NCI-H2227 (cell line): ENCODE measurements at regions not wholly inside any gene's neighbourhood (a gene's known extent, or its start where the extent isn't known, plus 50 kb on each side); places are given as distances from the start of the nearest gene placed in this dataset.

ENCODE experiments used
- DNase-seq: peaks from one replicate; lab custom pipeline; 2025; ENCODE audit not compliant: unreplicated experiment; lab: John Stamatoyannopoulos, UW

DNA sequence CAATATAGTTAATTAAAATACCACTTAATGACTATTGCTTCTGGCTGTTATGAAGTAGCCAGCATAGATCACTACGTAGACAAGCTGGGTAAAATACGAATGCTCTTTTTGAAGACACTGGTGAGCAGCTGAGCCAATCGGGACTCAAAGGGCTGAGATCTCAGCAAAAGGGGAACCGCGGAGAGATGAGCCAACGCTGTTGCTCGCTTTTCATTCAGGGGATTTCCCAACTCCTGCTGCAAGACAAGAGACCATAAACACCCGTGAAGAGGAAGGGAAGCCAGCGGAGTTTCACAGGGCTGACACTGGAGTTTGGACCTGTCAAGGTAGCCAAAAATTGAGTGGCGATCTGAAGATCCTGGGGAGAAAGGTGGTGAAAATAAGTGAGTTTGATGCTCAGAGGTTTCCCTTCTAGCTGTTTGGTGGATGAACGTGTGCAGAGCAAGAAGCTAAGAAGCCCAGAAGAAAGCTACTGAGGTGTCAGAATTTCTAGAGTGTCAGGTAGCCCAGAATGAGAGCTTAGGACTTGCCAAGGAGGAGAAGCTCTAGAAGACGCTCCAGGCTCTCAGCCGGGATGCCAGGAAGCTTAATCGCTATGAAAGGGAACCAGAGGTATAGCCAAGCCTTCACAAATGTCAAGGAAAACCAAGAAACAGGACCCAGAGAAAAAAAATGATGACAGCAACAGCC is 79.6 kb upstream of the RNU6ATAC start:
- DNase-seq: no peak

DNA sequence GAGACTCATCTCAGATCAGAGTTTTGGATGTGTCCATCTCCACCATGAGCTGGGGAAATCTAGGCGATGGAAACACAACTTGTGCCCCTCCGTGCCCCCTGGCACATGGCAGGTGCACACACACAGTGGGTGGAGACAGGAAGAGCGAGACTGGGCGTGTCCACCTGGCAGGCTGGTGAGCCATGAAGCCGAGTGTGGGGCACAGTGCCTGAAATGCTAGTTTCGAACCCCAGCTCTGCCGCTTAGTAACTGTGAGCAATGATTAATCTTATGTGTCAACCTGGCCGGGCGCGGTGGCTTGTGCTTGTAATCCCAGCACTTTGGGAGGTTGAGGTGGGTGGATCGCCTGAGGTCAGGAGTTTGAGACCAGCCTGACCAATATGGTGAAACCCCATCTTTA is 80.8 kb upstream of the RNU6ATAC start:
- DNase-seq: no peak

GRCh38 chr9:134247918-134248631 is 78.2 kb upstream of the RXRA start:
- no peak for DNase-seq

- no peak for DNase-seq
Measured at GRCh38 chr9:134251296-134252069, 74.8 kb upstream of the RXRA start.

- no peak for DNase-seq
Measured at GRCh38 chr9:134252084-134252830, 74.0 kb upstream of the RXRA start.

DNA sequence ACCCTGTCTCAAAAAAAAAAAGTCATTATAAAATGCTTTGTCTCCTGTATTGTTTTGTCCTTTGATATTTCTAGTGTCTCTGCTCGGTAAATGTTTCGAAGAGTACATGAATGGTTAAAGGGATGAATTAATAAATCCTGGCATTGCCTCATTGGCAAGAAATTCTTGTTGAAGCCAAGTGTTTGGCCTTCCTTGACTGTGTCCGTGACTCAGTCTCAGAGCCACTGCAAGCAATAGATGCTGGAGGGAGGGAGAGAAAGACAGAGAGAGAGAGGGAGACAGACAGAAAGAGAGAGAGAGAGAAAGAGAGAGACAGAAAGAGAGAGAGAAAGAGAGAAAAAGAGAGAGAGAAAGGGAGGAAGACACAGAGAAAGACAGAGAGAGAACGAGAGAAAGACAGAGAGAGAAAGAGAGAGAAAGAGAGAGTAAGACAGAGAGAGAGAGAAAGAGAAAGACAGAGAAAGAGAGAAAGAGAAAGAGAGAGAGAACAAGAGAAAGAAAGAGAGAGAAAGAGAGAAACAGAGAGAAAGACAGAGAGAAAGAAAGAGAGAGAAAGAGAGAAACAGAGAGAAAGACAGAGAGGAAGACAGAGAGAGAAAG is 72.5 kb upstream of the RXRA start:
- no peak for DNase-seq

GRCh38 chr9:134258332-134258731 is 67.9 kb upstream of the RXRA start:
- no peak for DNase-seq

DNA sequence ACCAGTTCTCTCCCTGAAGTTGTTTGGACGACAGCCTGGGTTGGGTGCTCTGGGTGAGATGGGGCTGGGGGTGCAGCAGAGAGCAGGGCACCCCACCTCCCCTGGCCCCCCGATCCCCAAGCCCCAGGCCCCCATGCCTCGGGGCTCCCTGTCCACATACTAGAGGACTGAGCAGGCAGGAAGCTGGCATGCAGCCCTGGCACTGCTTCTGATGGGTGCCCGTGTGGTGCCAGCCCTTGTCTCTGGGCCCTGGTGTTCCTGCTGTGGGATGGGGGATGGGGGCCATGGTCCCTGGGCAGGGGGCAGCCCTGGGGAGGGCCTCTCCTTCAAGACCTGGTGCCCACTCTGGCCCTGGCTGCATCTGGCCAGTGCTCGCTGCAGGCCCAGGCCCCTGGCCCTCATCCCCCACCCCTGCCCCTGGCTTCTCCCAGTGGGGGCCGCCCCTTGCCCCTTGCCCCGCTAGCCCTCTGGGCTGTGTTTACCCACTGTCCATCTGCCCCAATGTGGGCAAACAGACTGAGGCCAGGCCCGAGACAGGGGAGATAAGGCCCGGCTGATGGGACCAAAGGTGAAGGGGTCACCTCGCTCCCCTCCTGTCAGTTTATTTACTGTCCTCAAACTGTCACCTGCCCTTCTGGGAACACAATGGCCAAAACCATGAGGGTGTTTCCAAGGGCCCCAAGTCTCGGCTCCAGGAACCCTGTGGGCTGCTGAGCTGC is 67.3 kb upstream of the RXRA start:
- no peak for DNase-seq

DNA sequence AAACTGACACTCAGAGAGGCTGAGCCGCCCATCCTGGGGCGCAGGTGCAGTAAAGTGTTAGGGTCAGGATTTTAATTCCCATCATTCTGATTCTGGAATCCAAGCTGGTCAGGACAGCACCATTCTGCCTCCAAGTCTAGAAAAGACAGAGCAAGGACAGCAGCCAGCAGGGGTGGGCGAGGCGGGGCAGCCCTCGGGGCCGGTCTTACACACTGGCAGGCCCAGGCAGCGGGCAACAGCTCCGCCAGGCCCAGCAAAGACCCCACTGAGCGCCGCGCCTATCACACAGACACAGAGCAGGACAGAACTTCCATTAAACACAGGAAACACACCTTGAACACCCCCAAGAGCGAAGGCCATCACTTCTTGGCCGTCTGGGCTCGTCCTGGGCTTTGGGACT is 66.5 kb upstream of the RXRA start:
- no peak for DNase-seq

DNA sequence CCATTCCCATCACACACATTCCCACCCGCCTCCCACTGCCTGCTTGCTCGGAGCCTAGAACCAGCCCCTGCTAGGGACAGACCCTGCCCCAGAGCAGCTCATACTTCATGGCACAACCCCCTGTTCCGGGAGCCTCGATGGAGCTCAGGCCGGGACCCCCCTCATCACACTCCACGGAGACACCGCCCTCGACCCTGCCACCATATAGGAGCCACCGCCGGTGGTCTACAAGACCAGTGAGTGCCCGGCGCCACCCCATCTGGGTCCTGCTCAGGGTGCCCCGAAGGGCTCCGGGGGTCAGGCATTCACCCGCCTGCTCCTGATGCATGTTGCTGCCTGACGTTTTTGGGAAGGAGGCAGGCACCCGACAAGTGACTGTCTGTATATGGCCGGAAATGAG is 65.5 kb upstream of the RXRA start:
- DNase-seq: no peak

- DNase-seq: no peak
Measured at GRCh38 chr9:134262035-134262434, 64.2 kb upstream of the RXRA start.

- DNase-seq: no peak
Measured at GRCh38 chr9:134263596-134263995, 62.7 kb upstream of the RXRA start.

GRCh38 chr9:134264169-134264568 is 62.1 kb upstream of the RXRA start:
- no peak for DNase-seq

GRCh38 chr9:134265078-134265477 is 61.2 kb upstream of the RXRA start:
- DNase-seq: no peak

DNA sequence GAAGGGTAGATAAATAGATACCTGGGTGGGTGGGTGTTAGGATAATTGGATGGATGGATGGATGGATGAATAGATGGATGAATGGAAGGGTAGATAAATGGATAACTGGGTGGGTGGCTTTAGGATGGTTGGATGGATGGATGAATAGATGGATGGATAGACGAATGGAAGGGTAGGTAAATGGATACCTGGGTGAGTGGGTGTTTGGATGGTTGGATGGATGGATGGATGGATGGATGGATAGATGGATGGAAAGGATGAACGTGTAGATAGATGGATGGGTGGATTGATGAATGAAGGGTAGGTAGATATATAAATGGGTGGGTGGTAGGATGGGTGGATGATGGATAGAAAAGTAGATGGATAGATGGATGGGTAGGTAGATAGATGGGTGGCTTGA is 59.8 kb upstream of the RXRA start:
- no peak for DNase-seq

DNA sequence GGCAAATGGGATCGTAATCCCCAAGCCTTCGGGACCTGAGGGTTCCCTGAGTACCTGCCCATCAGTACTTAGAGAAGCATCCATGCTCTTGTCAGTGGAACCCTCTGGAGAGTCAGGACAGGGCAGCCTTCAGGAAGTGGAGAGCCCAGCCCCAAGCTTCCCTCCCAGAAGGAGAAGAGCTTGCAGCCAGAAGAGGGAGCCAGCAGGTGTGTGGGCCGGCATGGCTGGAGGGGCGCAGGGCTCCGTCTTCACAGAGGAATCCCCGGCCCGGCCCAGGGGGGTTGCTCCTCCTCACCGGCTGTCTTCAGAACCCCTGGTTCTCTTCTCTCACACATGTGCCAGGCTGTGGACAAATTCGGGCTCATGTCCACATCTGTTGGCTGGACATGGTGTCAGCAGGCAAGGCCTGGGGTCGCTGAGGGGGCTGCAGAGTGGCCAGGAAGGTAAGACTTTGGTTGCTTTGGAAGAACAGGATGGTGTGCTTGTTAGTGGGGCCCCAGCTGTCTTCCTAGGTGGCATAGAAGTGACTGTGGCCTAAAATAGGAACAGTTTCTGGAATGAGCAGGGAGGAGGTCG is 58.9 kb upstream of the RXRA start:
- no peak for DNase-seq

DNA sequence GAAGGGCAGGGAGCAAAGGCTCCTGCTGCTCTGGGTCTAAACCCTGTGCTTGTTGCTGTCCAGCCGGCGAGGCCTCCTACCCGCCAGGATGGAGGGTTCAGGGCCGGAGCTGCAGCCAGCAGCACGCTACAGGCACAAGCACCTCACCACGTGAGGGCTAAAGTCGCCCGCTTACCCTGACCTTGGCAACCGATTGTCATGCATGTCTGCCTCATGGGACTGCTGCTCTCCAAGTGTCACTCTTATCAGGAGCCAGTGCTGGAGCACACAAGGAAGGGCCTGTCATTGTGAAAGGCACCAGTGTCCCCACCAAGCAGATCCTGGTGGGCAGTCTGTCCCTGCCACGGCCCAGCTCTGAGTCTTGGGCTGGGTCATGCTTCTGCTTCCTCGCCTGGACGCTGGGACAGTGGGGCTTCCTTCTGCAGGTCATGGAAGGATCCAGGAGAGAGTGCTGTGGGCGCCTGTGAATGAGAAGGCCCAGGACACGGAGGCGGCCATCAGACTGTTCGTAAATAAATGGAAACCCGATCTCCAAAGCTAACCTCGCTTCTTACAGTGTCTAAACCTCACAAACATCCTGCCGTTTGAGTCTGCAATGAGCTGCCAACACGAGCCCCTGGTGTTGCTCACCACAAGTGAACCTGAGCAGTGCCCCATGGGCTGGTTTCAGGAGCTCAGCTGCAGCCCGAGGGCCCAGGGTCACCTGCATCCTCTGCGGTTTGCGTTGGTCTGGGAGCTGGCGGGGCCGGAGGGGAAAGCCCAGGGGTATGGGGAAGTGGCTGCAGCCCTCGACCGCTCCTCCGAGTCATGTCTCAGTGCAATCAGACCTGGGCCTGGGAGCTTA is 58.2 kb upstream of the RXRA start:
- no peak for DNase-seq

- DNase-seq: no peak
Measured at GRCh38 chr9:134268747-134269146, 57.5 kb upstream of the RXRA start.
